HG03432 (cell line): ENCODE measurements at regions not wholly inside any gene's neighbourhood (a gene's known extent, or its start where the extent isn't known, plus 50 kb on each side); places are given as distances from the start of the nearest gene placed in this dataset.

Experiments used
- ATAC-seq: cut with Tn5 transposase; IDR thresholded peaks from one replicate; pipeline ENCODE4 v1.9.1; 2021; ENCODE audit warnings: mild to moderate bottlenecking, moderate library complexity; ENCODE audit not compliant: unreplicated experiment

DNA sequence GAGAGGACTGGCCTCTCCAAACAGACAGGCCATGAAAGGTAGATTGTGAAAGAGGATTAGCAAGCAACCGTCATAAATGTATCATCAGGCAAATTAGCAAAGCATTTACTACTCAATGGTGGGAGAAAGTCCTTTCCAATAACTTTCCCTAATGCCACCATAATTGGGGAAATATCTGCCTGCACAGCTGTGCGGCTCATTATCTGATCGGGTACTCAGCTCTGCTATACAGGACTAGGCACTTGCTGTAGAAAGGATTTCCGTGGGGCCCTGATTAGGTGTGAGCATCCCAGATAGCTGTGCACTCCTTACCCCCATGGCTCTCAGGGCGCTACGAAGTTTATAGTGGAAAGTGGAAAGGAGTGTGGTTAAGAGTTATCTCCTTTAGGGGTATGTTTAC is 309.7 kb upstream of the PLET1 start:
- ATAC-seq = no peak

- no peak for ATAC-seq
Observed at GRCh38 chr11:112579282-112579681, 318.6 kb upstream of the PLET1 start.

GRCh38 chr11:112580864-112581263 is 320.2 kb upstream of the PLET1 start:
- no peak for ATAC-seq

DNA sequence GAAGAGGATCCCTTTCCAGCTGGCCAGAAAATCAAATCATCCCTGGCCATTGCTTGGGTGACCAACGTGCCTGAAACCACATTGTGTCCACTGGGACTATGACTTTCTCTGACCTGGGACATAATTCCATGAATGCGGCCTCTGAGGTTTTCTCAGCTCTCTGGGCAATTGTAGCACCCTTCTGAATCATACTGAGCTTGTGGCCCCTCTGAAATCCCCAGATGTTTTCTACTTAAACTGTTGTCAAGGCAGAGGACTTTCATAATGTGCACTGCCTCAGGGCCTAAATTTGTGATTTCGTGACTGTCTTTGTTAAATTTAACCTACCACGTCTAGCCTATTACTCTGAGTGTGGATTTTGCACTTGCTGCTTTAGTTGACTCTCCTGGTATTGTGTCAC is 321.1 kb upstream of the PLET1 start:
- ATAC-seq = peak; percentile 34

GRCh38 chr11:112582366-112582765 is 321.7 kb upstream of the PLET1 start:
- no peak for ATAC-seq

- ATAC-seq = peak; percentile 88
Observed at GRCh38 chr11:112583261-112583893, 322.7 kb upstream of the PLET1 start.

DNA sequence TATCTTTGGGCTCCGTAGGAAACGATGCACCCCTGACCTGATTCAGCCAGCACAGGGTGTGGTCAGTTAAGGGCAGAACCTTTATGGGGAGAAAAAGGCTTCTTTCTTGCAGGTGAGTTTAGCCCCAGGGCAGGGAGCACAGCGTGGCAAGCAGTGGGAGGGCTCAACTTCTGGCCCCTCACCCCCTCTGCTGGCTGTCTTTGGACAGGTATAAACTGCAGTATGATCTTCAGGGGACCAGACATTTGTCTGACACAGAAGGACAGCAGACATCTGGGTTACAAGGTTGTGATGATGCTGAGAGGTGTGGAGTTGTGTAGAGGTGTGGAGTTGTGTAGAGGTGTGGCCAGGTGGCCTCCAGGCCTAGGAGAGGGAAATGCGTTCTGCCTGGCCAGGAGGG is 324.0 kb upstream of the PLET1 start:
- ATAC-seq = no peak

- no peak for ATAC-seq
Observed at GRCh38 chr11:112587664-112588063, 327.0 kb upstream of the PLET1 start.

DNA sequence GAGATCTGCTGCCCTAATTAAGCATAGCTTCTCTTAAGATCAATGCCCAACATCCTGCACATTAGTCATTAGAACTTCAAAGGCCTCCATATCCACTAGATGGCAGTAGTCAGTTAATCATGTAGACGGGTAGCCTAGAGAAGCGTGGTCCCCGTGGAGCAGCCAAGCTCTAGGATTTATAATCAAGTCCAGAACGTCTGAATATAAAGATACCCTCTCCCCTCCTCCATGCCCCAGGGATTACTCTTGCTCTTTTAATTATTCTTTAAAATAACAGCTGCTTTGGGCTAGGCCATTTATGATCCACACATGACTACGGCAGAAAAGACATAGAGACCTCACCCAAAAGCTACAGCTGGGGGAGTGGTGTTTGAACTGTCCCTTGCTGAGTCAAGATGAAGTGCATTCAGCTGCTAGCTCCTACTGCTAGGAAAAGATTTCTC is 327.6 kb upstream of the PLET1 start:
- peak; percentile 30 for ATAC-seq

GRCh38 chr11:112589155-112589554 is 328.5 kb upstream of the PLET1 start:
- no peak for ATAC-seq

- ATAC-seq = no peak
Observed at GRCh38 chr11:112590764-112591163, 330.1 kb upstream of the PLET1 start.

DNA sequence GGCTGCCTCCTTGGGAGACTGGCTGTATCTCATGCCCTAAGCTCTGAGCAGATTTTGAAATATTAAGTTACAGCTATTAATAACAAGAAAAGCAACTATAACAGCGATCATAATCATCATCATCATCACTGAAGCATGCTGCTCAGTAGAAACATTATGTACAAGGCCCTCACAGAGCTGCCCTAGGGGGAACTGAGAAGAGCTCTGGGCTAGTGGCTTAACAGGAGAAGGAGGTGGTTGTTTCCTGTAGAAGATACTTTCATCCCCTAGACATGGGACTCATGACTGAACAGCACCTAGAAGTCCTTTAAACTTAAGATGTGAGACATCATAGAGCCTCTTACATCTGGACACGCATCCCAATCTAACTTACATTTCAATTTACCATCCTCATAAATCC is 332.8 kb upstream of the PLET1 start:
- ATAC-seq = no peak

- no peak for ATAC-seq
Observed at GRCh38 chr11:112596324-112596723, 335.7 kb upstream of the PLET1 start.

DNA sequence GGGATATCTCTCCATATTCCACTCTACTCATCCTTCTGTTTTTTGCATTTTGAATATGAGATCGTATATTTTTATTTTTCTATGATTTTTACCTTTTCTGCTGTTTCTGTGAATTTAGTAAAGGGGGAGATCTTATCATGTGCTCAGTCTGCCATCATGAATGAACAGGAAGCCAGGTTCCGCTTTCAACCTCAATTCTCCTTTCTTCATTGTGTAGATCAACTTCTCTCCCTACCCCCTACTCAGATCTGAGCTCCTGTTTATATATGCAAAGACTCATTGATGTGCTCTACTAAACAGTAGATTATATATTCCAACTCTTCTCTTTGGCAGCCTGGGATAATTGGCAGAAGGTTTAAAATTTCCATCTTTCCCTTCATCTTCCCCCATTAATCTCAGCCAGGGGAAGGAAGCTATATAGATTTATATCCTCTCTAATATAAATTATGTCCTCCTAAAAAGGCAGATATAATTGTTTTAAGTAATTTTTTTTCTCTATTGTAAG is 336.7 kb upstream of the PLET1 start:
- no peak for ATAC-seq

DNA sequence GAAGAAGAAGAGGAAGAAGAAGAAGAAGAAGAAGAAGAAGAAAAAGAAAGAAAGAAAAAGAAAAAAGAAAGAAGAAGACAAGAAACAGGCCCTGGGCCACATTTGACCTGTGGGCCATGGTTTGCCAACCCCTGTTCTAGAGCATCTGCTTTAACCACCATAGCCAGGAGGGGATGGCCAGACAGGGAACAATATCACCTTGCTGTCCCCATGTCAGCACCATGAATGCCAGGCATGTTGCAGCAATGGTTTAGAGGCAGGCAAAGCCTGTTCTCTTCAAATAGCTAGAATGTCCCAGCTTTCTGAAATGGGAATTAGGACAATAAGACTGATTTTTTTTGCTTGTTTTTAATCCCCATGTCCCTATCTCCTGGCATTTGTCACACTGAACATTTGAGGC is 338.6 kb upstream of the PLET1 start:
- ATAC-seq = no peak

DNA sequence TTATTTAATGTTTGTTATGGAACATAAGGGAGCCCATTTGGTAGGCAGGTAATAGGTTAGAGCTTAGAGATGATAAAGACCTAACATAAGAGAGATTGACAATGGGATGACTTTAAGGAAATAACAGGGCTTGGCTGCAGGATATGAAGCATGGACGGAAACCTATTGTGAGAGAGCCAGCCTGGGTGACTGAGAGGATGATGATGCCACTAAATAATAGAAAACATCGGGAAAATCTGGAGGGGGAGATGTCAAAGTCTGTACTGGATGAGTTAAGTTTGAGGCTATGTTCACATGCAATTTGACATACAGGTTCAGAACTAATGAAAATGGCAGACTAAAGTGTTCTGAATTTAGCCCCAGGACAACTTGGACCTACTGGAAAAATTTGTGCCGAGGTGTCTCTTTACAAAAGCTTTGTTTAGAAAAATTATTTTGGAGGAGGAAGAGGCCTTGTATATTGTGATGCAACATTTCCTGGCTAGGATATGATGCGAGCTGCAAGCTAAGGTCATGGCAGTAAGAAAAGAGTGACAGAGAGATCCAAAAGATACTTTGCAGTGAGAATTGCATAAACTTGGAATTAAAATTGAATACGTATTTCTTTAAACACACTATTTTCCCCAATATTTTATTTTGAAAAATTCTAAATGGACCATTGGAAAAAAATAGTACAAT is 339.3 kb upstream of the PLET1 start:
- no peak for ATAC-seq

GRCh38 chr11:112605093-112605666 is 344.5 kb upstream of the PLET1 start:
- ATAC-seq = no peak

- ATAC-seq = no peak
Observed at GRCh38 chr11:112606656-112607055, 346.0 kb upstream of the PLET1 start.

DNA sequence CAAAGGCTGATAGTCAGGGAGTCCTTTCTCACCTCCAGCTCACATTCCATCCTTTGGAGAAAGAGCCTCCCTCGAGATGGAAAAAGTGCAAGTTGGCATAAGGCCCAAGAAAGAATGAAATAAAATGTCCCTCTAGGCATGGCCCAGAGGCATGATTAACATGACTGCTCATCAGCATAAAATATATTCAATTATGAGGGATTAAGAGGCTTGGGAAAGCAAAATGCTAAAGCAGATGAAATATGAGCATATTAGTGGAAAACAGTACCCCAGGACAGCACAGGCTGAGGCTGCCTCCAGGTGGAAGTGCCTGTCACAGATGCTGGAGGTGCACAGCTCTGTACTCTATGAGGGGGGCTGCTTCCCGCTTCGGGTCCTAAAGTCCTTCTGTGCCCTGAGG is 347.8 kb upstream of the PLET1 start:
- no peak for ATAC-seq

DNA sequence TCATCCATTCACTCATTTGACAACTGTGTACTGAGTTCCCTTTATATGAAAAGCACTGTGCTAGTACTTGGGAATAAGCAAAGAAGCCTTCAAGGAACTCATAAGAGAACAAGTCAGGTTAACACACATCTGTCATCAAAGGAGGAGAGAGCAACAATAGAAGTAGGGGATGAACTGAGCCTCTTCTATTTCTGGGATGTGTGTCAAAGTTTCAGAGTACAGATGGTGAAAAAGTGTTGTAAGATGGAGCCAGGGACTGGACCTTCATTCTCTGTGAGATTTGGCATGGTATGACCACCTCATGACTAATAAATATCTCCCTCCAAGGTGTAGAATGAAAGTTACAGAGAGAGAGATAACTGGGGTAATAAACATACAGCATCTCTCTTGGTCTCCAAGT is 349.8 kb upstream of the PLET1 start:
- no peak for ATAC-seq

- ATAC-seq = no peak
Observed at GRCh38 chr11:112610996-112611750, 350.0 kb upstream of the NCAM1 start.

DNA sequence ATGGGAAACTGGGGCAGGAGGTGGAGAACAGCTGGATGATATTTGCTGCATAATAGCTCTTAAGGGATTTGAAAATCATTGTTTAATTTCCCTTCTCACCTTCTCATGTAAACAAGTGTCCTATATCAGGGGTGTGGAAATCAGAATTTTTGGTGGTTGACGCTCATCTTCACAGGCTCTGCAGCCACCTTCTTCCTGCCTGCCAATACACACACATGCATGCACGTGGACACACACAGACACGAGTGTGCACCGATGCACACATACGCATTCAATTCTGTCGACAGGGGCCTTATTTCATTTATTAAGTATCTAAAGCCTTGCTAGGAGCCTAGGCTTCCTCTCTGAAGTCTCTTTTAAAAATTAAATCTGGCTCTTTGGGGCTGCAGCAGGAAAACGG is 349.4 kb upstream of the NCAM1 start:
- ATAC-seq = no peak
